A673 (cell line): ENCODE measurements at regions not wholly inside any gene's neighbourhood (a gene's known extent, or its start where the extent isn't known, plus 50 kb on each side); places are given as distances from the start of the nearest gene placed in this dataset.

Experiments
- BruUV-seq: library from RNA; stranded (reverse); fragments of 400-500 nt; replicated peaks from 2 replicates; lab custom pipeline; 2021; lab: Mats Ljungman, UMichigan
- CTCF ChIA-PET: fragments of 300-600 bp; sonication (Branson Sonifier 250); formaldehyde crosslinking; loops from one replicate; lab custom pipeline; 2022; ENCODE audit warnings: antibody characterized with exemption; lab: Charles Lee
- POLR2A ChIA-PET: fragments of 300-600 bp; sonication (Branson Sonifier 250); formaldehyde crosslinking; loops from one replicate; lab custom pipeline; 2022; ENCODE audit warnings: antibody characterized with exemption; ENCODE audit not compliant: low non-redundant PET; lab: Charles Lee
- DNase-seq: peaks from one replicate; pipeline ENCODE4 v3.0.0-alpha.2; 2015; ENCODE audit warnings: low spot score
- H3K27ac ChIP-seq: fragments of 200-600 bp; sonication (generic); 2 replicates; pipeline ENCODE4 v1.5.1; 2016; ENCODE audit warnings: mixed run types, low read depth, mild to moderate bottlenecking, mixed read lengths, antibody characterized with exemption, low read length; ENCODE audit not compliant: poor library complexity, severe bottlenecking
- H3K27me3 ChIP-seq: fragments of 200-600 bp; sonication (generic); replicated peaks from 2 replicates; pipeline ENCODE4 v1.6.1; 2017; ENCODE audit warnings: mixed run types, low read depth, mild to moderate bottlenecking, mixed read lengths, antibody characterized with exemption, low read length; ENCODE audit not compliant: insufficient read depth, poor library complexity
- H3K36me3 ChIP-seq: fragments of 200-600 bp; sonication (generic); 2 replicates; pipeline ENCODE4 v1.6.1; 2016; ENCODE audit warnings: mixed run types, mild to moderate bottlenecking, mixed read lengths, antibody characterized with exemption, low read length; ENCODE audit not compliant: insufficient read depth, poor library complexity, severe bottlenecking
- H3K4me1 ChIP-seq: fragments of 200-600 bp; sonication (generic); 2 replicates; pipeline ENCODE4 v1.6.1; 2017; ENCODE audit warnings: mixed run types, mild to moderate bottlenecking, mixed read lengths, antibody characterized with exemption, low read length; ENCODE audit not compliant: insufficient read depth, poor library complexity, severe bottlenecking
- H3K4me3 ChIP-seq: fragments of 200-600 bp; sonication (generic); 2 replicates; pipeline ENCODE4 v1.5.1; 2016; ENCODE audit warnings: low read depth, mixed run types, mild to moderate bottlenecking, mixed read lengths, low read length; ENCODE audit not compliant: poor library complexity, severe bottlenecking
- H3K9me3 ChIP-seq: fragments of 200-600 bp; sonication (generic); 2 replicates; pipeline ENCODE4 v1.6.1; 2016; ENCODE audit warnings: mixed run types, low read depth, mild to moderate bottlenecking, mixed read lengths, antibody characterized with exemption, low read length; ENCODE audit not compliant: poor library complexity, severe bottlenecking
- CTCF ChIP-seq: fragments of 300-800, 200-600 bp; sonication (generic); conservative IDR thresholded peaks from 2 replicates; pipeline ENCODE4 v1.5.1; 2017; ENCODE audit warnings: low read depth, mild to moderate bottlenecking, antibody characterized with exemption, low read length, moderate library complexity, mixed read lengths
- EZH2 ChIP-seq: fragments of 200-600 bp; sonication (generic); IDR thresholded peaks from 2 replicates; pipeline ENCODE4 v1.6.1; 2017; ENCODE audit warnings: borderline replicate concordance, low read depth, mild to moderate bottlenecking, mixed read lengths, antibody characterized with exemption, low read length; ENCODE audit not compliant: poor library complexity, severe bottlenecking
- intact Hi-C: fragments of 100-400 bp; cut with micrococcal nuclease; formaldehyde crosslinking; loops from one replicate; pipeline ENCODE4 v1.10.0; 2022; ENCODE audit not compliant: unreplicated experiment

- no peak for TF ChIP-seq CTCF
- H3K27ac ChIP-seq = no peak overlapping the region
- ChIA-PET CTCF (no interaction called here), POLR2A (no interaction called here)
- no peak for DNase-seq
- no peaks in the 10 kb centered on the region for H3K27me3 ChIP-seq
- BruUV-seq = no TSS peak
- intact Hi-C loops = no loop called here
- no peaks in the 10 kb centered on the region for H3K9me3 ChIP-seq
- H3K36me3 ChIP-seq = no peaks in the 10 kb centered on the region
- no peaks in the 10 kb centered on the region for H3K4me1 ChIP-seq
- no peak overlapping the region for H3K4me3 ChIP-seq
Measured at GRCh38 chr21:25459365-25459764, 147.9 kb downstream of the MRPL39 start.

- no peaks in the 10 kb centered on the region for H3K9me3 ChIP-seq
- H3K27me3 ChIP-seq = no peaks in the 10 kb centered on the region
- BruUV-seq = no TSS peak
- intact Hi-C loops = no loop called here
- H3K27ac ChIP-seq = no peak overlapping the region
- ChIA-PET CTCF (no interaction called here), POLR2A (no interaction called here)
- no peaks in the 10 kb centered on the region for H3K4me1 ChIP-seq
- no peak for TF ChIP-seq EZH2
- TF ChIP-seq CTCF = no peak
- no peak overlapping the region for H3K4me3 ChIP-seq
- H3K36me3 ChIP-seq = no peaks in the 10 kb centered on the region
- DNase-seq = no peak
Measured at GRCh38 chr21:25458484-25458883, 148.8 kb downstream of the MRPL39 start.

- Histone ChIP-seq H3K27ac (no peak overlapping the region), H3K9me3 (no peaks in the 10 kb centered on the region), H3K27me3 (no peaks in the 10 kb centered on the region), H3K36me3 (no peaks in the 10 kb centered on the region), H3K4me1 (no peaks in the 10 kb centered on the region), H3K4me3 (no peak overlapping the region)
- DNase-seq = no peak
- intact Hi-C loops = no loop called here
- BruUV-seq = no TSS peak
- POLR2A ChIA-PET = no interaction called here
- TF ChIP-seq EZH2 (no peak), CTCF (no peak)
- CTCF ChIA-PET = no interaction called here
Measured at GRCh38 chr21:25457946-25458345, 149.3 kb downstream of the MRPL39 start.
